ENCODE measurements at regions not wholly inside any gene's neighbourhood (a gene's known extent, or its start where the extent isn't known, plus 50 kb on each side); places are given as distances from the start of the nearest gene placed in this dataset.

- Mint-ChIP-seq H3K9me3 (no peaks in the 10 kb centered on the region), H3K36me3 (ENCODE audit: low read depth) (no peaks in the 10 kb centered on the region), H3K4me3 (no peak overlapping the region), H3K4me1 (ENCODE audit: low read depth) (no peaks in the 10 kb centered on the region), H3K27me3 (no peaks in the 10 kb centered on the region), H3K27ac (no peak overlapping the region)
Measured at GRCh38 chr4:11587797-11588196, 159.1 kb upstream of the HS3ST1 start.

DNA sequence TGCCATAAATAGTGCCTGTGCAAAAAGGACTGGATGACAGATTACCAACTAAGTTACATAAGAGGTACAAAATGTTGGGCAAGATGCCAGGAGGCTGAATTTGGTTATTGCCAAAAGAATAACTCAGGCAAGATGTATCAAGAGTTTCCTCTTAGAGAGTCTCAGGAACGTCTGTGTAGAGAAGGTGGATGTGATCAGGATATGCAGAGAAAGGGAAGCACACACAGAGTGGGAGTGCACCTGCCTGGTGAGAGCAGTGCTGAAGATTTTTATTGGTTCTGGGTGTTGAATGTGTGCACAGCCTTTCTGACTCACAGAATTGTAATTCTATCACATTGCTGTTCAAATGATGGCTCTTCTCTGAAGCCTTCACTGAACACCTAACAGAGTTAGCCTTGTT is 156.8 kb upstream of the HS3ST1 start:
- no peaks in the 10 kb centered on the region for H3K4me1 Mint-ChIP-seq (ENCODE audit: low read depth)
- H3K27ac Mint-ChIP-seq = no peak overlapping the region
- H3K36me3 Mint-ChIP-seq (ENCODE audit: low read depth) = no peaks in the 10 kb centered on the region
- no peak overlapping the region for H3K4me3 Mint-ChIP-seq
- peaks cover 10% of the 10 kb centered on the region for H3K9me3 Mint-ChIP-seq
- no peaks in the 10 kb centered on the region for H3K27me3 Mint-ChIP-seq

- Mint-ChIP-seq H3K27me3 (no peaks in the 10 kb centered on the region), H3K4me1 (ENCODE audit: low read depth) (peaks cover 4% of the 10 kb centered on the region), H3K36me3 (ENCODE audit: low read depth) (no peaks in the 10 kb centered on the region), H3K4me3 (no peak overlapping the region), H3K27ac (no peak overlapping the region), H3K9me3 (peaks cover 4% of the 10 kb centered on the region)
Measured at GRCh38 chr4:11568511-11568910, 139.8 kb upstream of the HS3ST1 start.

DNA sequence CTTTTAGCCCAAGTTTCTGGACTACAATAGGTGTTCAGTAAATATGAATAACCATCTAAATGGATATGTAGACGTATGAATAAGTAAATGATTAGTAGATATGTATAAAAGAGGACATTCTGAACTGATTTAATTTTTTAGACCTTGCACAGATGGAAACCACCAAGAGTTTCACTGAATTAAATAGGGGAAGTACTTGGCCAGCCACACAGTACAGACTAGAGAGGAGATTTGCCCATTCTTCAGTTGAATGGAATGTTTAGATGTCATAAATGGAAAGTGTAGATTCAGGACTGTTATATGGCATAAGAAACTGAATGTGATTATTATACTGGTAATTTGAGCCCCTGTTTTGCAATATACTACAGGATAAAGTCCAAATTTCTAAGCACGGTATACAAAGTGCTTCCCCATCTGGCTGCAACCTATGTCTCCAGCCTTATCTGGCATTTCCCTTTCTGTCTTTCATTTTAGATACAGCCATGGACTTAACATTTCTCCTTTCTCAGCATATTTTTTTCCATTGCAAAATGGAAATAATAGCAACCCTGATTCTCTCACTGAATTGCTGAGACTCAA is 137.8 kb upstream of the HS3ST1 start:
- Mint-ChIP-seq H3K27ac (no peak overlapping the region), H3K9me3 (peaks cover 4% of the 10 kb centered on the region), H3K4me3 (no peak overlapping the region), H3K27me3 (no peaks in the 10 kb centered on the region), H3K4me1 (ENCODE audit: low read depth) (peaks cover 4% of the 10 kb centered on the region), H3K36me3 (ENCODE audit: low read depth) (no peaks in the 10 kb centered on the region)

DNA sequence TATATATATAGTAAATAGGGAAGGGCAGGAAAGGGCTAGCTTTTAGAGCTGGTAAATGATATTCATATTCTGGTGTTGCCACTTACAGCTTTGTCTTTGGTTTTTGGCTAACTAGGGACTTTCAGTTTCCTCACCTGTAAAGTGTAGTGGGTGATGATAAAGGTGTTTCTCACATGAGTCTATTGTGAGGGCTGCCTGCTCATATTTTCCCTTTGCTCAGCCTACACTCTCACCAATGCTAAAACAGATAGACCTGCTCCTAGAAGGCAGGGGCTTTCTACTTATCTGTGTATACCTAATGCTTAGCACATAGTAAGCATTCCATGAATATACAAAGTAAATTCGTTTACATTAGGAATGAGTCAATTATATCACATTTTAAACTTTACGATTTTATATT is 137.2 kb upstream of the HS3ST1 start:
- Mint-ChIP-seq H3K27me3 (no peaks in the 10 kb centered on the region), H3K4me3 (no peak overlapping the region), H3K9me3 (peaks cover 4% of the 10 kb centered on the region), H3K4me1 (ENCODE audit: low read depth) (peaks cover 4% of the 10 kb centered on the region), H3K36me3 (ENCODE audit: low read depth) (no peaks in the 10 kb centered on the region), H3K27ac (no peak overlapping the region)

- H3K4me3 Mint-ChIP-seq = no peak overlapping the region
- no peaks in the 10 kb centered on the region for H3K36me3 Mint-ChIP-seq (ENCODE audit: low read depth)
- peaks cover 4% of the 10 kb centered on the region for H3K4me1 Mint-ChIP-seq (ENCODE audit: low read depth)
- H3K9me3 Mint-ChIP-seq = peaks cover 4% of the 10 kb centered on the region
- H3K27ac Mint-ChIP-seq = no peak overlapping the region
- H3K27me3 Mint-ChIP-seq = no peaks in the 10 kb centered on the region
Measured at GRCh38 chr4:11565213-11565612, 136.5 kb upstream of the HS3ST1 start.

- Mint-ChIP-seq H3K27ac (no peak overlapping the region), H3K9me3 (peaks cover 8% of the 10 kb centered on the region), H3K4me1 (ENCODE audit: low read depth) (peaks cover 4% of the 10 kb centered on the region), H3K4me3 (no peak overlapping the region), H3K27me3 (no peaks in the 10 kb centered on the region), H3K36me3 (ENCODE audit: low read depth) (no peaks in the 10 kb centered on the region)
Measured at GRCh38 chr4:11564021-11564420, 135.3 kb upstream of the HS3ST1 start.

- no peaks in the 10 kb centered on the region for H3K36me3 Mint-ChIP-seq (ENCODE audit: low read depth)
- H3K4me1 Mint-ChIP-seq (ENCODE audit: low read depth) = peaks cover 15% of the 10 kb centered on the region
- H3K27me3 Mint-ChIP-seq = peaks cover 12% of the 10 kb centered on the region
- no peak overlapping the region for H3K4me3 Mint-ChIP-seq
- no peak overlapping the region for H3K27ac Mint-ChIP-seq
- no peaks in the 10 kb centered on the region for H3K9me3 Mint-ChIP-seq
Measured at GRCh38 chr4:11549525-11549924, 120.8 kb upstream of the HS3ST1 start.

DNA sequence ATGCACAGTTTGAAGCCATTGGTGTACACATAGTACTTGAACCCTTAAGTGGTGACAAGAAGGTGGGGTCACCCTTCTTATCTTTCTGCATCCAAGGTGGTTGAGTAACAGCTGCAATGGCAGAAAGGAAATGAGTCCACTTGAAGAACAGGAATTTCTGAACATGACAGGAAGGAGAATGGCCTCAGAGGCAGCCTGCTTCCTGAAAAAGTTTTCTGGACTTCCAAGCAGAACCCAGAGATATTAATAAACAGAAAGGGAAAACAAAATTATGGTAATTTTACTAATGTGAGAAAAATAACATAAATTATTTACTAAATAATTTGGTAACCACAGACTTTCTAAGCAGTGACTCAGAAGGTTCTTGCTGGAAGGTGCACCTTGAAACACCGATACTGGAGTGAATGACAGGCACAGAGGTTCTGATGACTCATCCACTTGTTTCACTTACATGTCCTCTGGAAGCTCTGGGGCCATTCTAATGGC is 119.9 kb upstream of the HS3ST1 start:
- H3K4me1 Mint-ChIP-seq (ENCODE audit: low read depth) = peaks cover 18% of the 10 kb centered on the region
- no peaks in the 10 kb centered on the region for H3K9me3 Mint-ChIP-seq
- no peak overlapping the region for H3K27ac Mint-ChIP-seq
- H3K27me3 Mint-ChIP-seq = peaks cover 8% of the 10 kb centered on the region
- H3K4me3 Mint-ChIP-seq = no peak overlapping the region
- H3K36me3 Mint-ChIP-seq (ENCODE audit: low read depth) = no peaks in the 10 kb centered on the region

DNA sequence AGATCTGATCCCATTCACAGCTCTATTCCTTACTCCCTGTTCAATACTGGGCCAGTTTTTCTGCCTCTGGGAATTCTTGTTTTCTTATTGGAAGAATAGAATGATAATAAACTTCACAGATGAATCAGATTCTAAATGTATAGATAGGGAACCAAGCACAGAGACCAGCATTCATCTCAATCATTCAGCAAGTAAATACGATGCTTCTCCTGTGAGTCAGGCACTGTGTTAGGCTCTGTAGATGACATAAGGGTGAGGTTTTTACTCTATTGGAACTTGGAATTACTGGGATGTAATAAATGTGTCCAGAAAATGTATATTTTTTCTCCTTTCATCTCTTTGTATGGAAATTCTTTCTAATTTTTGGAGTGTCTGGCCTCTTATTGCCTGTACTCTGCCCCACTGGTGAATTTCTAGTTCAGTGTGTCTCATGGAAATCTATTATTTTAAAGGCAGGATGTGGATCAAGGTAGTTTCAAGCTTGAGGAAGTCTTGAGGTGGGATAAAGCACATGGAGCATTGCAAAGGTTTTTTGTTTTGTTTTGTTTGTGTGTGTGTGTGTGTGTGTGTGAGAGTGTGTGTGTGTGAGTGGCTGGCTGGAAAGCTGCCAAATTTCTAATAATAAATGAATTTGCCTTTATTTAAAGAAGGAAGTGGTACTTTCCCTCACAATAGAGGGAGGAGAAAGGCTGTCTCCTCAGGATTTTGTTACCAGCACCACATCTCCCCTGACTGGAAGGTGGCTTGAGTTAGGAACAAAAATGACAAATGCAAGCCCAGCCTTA is 117.9 kb upstream of the HS3ST1 start:
- Mint-ChIP-seq H3K9me3 (no peaks in the 10 kb centered on the region), H3K36me3 (ENCODE audit: low read depth) (no peaks in the 10 kb centered on the region), H3K4me1 (ENCODE audit: low read depth) (peaks cover 18% of the 10 kb centered on the region), H3K4me3 (no peak overlapping the region), H3K27ac (no peak overlapping the region), H3K27me3 (peaks cover 8% of the 10 kb centered on the region)

GRCh38 chr4:11545651-11546050 is 117.0 kb upstream of the HS3ST1 start:
- no peak overlapping the region for H3K4me3 Mint-ChIP-seq
- H3K27ac Mint-ChIP-seq = no peak overlapping the region
- peaks cover 5% of the 10 kb centered on the region for H3K27me3 Mint-ChIP-seq
- H3K9me3 Mint-ChIP-seq = no peaks in the 10 kb centered on the region
- H3K36me3 Mint-ChIP-seq (ENCODE audit: low read depth) = no peaks in the 10 kb centered on the region
- H3K4me1 Mint-ChIP-seq (ENCODE audit: low read depth) = peaks cover 18% of the 10 kb centered on the region

DNA sequence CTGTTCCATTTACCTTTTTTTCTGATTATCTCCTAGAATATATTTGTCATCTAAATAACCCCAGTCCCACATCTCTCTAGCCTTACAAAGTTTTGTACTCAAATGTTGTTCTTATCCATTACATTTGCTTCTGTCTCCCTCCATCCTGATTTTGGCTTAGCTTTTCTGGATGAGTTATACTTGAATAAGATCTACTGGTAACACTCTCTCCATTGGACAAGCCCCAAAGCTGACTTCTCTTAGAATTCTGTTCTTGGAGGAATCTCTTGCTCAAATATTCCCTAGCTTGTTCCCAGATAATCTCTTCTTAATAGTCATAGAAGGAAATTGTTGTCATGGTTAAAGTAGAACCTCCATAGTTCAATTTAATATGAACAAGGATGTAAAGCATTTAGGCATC is 115.5 kb upstream of the HS3ST1 start:
- Mint-ChIP-seq H3K4me1 (ENCODE audit: low read depth) (peaks cover 17% of the 10 kb centered on the region), H3K4me3 (no peak overlapping the region), H3K9me3 (no peaks in the 10 kb centered on the region), H3K27me3 (no peaks in the 10 kb centered on the region), H3K36me3 (ENCODE audit: low read depth) (no peaks in the 10 kb centered on the region), H3K27ac (no peak overlapping the region)

DNA sequence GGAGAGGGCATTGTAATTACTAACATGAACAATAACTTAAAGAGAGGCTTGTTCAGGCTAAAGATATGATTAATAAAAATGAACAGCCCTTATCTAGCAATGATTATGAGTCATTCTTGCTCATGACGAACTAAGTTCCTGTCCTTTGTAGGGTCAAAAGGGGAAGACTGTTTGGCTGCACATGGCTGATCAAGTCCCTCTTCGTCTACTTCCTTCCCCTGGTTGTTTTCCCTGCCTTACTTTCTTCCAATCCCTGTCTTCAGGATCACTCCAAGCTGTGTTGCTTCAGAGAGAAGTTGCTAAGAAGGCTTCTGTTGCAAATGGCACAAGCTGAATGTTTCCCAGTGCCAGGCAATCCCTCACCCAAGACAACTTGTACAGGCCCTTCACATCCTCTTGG is 115.0 kb upstream of the HS3ST1 start:
- H3K27me3 Mint-ChIP-seq = no peaks in the 10 kb centered on the region
- peaks cover 13% of the 10 kb centered on the region for H3K4me1 Mint-ChIP-seq (ENCODE audit: low read depth)
- H3K4me3 Mint-ChIP-seq = no peak overlapping the region
- H3K27ac Mint-ChIP-seq = no peak overlapping the region
- H3K9me3 Mint-ChIP-seq = no peaks in the 10 kb centered on the region
- H3K36me3 Mint-ChIP-seq (ENCODE audit: low read depth) = no peaks in the 10 kb centered on the region

DNA sequence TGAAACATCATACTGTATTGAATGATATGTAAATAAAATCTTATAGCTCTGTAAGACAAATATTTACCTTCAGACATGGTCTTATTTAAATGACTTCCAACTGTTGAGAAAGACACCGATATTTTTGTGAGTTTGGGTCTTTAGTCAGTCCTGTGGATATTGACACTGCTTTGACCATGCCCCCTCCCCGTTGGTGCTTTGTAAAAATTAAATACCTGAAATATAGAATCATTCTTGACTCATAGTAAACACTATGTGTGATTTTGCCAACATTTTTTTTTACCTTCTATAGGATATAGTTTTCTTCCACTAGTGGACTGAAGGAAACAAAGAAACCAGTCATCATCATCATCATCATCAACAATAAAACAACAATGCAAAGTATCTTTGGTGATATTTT is 114.3 kb upstream of the HS3ST1 start:
- H3K9me3 Mint-ChIP-seq = no peaks in the 10 kb centered on the region
- H3K4me1 Mint-ChIP-seq (ENCODE audit: low read depth) = peaks cover 6% of the 10 kb centered on the region
- H3K4me3 Mint-ChIP-seq = no peak overlapping the region
- no peaks in the 10 kb centered on the region for H3K36me3 Mint-ChIP-seq (ENCODE audit: low read depth)
- no peaks in the 10 kb centered on the region for H3K27me3 Mint-ChIP-seq
- no peak overlapping the region for H3K27ac Mint-ChIP-seq

- Mint-ChIP-seq H3K4me1 (ENCODE audit: low read depth) (no peaks in the 10 kb centered on the region), H3K27ac (no peak overlapping the region), H3K27me3 (no peaks in the 10 kb centered on the region), H3K9me3 (no peaks in the 10 kb centered on the region), H3K36me3 (ENCODE audit: low read depth) (no peaks in the 10 kb centered on the region), H3K4me3 (no peak overlapping the region)
Measured at GRCh38 chr4:11537846-11538245, 109.2 kb upstream of the HS3ST1 start.

- Mint-ChIP-seq H3K4me3 (no peak overlapping the region), H3K36me3 (ENCODE audit: low read depth) (peaks cover 3% of the 10 kb centered on the region), H3K27ac (no peak overlapping the region), H3K4me1 (ENCODE audit: low read depth) (no peaks in the 10 kb centered on the region), H3K27me3 (no peaks in the 10 kb centered on the region), H3K9me3 (peaks cover 5% of the 10 kb centered on the region)
Measured at GRCh38 chr4:11535333-11535732, 106.6 kb upstream of the HS3ST1 start.

Data from stimulated activated naive CD8-positive, alpha-beta T cell treated with anti-CD3 and anti-CD28 coated beads, Interleukin-15, Interleukin-2, amounts not matched to agents 100 ng/mL and 50 ng/mL, for 24 hours (primary cell).